ENCODE measurements at regions not wholly inside any gene's neighbourhood (a gene's known extent, or its start where the extent isn't known, plus 50 kb on each side); places are given as distances from the start of the nearest gene placed in this dataset.
"Not testable (repeated sequence)": the region's sequence is repeated elsewhere in the genome, so short reads cannot be mapped to it uniquely, and the experiment has no call there.

DNA sequence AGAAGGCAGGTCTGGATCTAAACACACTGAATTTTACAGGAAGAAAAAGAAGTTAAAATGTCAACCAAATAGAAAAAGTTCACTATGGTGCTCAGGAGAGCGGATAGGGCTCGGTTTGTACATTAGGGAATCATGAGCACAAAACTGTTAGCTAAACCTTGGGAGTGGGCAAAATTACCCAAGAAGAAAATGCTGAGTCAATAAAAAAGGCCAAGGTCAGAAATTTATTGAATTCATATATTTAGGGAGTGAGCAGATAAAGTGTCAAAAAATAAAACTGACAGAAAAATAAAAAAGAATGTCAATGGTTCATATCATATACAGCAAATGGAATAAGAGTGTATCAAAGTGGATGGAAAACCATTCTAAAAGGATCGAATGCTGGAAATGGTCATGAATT, 452.5 kb upstream of the SMIM31 start:
- no peak for DNase-seq (ENCODE audit: low read depth in 4 of 4, low spot score in 1 of 4)

DNA sequence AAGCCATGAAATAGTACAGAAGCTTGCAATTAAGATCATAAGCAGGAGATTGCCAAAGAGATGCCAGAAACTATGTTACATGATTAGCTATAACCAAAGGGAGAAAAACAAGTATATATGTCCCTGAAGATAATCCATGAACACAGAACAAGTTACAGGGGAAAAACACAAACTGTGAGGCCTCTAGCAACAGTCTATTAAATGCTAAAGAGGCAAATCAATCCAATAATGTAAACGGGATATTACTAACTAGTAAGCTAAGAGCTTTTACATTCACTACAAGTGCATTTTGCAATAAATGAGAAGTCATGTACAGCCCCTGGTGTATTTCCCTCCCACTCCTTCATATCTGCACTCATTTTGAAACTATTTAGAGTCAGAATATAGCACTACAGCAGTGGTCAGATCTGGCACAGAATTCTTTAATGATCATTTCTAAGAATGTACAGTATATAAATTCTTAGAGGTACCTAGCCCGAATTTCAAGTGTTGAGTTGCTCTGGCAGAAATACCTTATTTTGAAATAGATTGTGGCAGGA, 449.8 kb upstream of the SMIM31 start:
- no peak for DNase-seq (ENCODE audit: low read depth in 4 of 4, low spot score in 1 of 4)

DNA sequence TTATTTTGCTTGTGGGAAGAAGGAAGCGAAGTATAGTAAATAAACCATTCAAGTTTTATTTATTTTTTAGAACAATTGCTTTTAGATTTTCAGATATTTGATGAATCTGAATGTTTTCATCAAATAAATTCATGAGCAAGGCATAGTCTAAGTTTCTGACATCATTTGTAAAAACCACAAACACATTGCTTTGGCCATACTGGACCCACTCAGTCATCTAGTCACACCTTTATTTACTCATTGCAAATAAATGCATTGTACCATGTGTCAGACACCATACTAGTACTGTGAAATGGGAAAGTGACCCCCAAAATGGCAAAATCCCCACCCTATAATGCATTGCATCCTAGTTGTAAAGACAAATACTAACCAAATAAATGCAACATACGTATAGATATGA, 449.1 kb upstream of the SMIM31 start:
- DNase-seq (ENCODE audit: low read depth in 4 of 4, low spot score in 1 of 4): no peak

DNA sequence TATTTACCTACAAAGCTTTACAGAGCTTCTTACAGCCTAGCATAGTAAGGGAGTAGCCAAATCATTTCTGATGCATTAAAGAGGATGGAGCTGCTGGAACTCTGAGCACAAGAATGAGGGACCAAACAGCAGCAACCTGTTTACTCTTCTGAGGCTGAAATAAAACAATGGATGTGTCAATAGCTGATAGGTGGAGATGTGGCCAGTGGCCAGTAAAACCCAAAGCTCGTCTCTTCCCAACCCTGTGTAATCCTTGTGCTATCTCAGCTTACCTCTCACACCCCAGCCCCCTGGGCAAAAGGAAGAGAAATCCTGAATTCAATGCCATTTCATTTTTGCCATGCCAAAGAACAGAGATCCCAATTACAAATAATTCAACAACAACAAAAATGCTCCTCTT, 446.7 kb upstream of the SMIM31 start:
- DNase-seq (ENCODE audit: low read depth in 4 of 4, low spot score in 1 of 4): no peak

DNA sequence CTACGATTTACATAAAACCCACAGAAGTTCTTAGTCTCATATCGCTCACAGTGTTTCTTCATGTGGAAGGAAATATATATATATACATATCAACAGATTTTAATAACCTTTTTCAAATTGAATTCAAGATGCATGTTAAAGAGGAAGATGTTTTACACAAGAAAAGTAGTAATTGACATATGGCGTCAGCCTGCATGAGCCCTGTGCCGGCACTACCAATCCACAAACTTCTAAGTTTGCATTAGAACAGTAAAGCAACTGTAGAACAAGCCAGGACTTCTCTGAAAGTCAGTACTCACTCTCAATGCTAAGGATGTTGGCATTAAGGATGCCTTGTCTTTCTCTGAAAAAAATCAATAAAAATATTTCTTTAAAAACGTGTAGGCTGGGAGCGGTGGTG, 441.3 kb upstream of the SMIM31 start:
- no peak for DNase-seq (ENCODE audit: low read depth in 4 of 4, low spot score in 1 of 4)

DNA sequence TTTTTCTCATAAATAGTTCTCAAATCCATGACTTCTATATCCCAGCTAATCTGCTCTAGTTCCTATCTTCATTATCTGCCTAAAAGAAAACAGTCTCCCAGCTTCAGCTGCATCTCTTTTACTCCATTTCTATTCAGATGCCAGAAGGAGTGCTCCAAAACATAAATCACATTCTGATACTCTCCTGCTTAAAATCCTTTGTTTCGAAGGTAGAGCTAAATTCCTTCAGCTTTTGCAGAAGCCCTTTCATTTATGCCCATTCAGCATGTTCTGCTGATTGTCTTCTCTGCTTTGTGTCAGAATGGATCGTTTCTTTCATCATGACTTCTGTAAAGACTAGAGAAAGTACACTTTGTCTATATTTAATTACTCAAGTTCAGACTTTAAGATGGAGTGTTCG, 440.1 kb upstream of the SMIM31 start:
- DNase-seq (ENCODE audit: low read depth in 4 of 4, low spot score in 1 of 4): no peak

DNA sequence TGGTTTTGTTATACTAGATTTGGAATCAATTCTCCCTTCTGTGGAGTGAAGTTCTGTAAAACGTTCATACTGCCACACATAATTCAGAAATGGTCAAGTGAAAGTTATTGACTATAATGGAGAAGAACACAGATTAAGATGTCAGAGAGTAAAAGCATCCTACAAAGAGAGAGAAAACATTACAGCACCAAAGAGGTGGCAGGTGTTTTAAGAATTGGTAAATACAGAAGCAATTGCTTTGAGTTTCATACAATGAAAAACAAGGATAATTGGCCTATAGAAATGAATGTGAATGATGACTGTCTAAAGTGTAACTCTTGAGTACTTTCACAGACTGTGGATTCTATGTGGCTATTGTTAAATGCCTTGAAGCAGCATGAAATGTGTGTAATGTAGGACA, 435.6 kb upstream of the SMIM31 start:
- no peak for DNase-seq (ENCODE audit: low read depth in 4 of 4, low spot score in 1 of 4)

DNA sequence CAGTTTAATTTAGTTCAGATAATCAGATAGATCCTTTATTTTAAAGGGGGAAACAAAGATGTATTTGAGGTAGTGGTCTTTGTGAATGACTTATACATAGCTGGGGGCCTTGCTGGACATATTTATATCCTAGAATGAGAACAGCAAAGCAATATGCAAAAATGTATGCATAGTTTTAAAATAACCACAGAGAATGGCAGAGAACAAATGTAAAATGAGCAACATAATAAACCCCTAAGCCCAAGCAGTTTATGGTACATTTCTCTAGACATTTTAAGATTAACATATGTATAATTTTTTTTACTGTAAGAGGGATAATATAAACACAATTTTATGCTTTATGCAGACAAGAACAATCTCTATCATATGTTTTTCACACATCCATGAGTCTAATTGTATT, 434.2 kb upstream of the SMIM31 start:
- no peak for DNase-seq (ENCODE audit: low read depth in 4 of 4, low spot score in 1 of 4)

DNA sequence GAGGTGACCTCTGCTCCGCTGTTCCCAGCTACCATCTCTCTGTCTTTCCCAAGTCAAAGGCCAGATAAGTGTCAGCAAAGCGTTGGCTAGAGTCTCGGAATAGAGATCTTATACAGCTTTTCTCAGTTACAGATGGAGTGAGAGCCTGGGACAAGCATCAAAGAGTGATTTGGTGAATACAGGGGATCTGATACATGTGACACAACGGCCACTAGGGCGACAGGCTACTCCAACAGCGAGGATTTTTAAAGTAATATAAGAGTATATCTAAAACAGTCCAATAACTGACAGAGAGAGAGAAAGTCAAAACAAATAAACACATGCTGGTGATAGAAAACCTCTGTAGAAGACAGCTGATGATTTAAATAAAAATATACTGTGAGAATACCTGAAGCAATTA, 433.1 kb upstream of the SMIM31 start:
- no peak for DNase-seq (ENCODE audit: low read depth in 4 of 4, low spot score in 1 of 4)

DNA sequence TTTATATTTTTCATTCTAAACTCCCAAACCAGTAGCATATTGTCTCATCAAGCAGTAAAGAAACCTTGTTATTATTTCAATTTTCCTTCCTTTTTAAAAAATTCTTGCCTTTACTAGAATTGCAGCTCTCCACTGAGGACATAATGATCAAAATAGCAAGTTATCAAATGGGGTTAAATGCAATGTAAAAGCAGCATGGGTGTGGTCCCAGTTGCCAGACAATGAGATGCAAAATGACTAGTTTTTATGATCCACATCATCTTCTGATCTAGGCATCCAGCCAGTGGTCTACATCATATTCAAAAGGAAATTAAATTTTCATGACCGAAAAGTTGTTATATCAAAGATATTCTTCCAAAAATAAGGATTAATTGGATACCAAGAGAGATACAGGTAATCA, 427.9 kb upstream of the SMIM31 start:
- no peak for DNase-seq (ENCODE audit: low read depth in 4 of 4, low spot score in 1 of 4)

DNA sequence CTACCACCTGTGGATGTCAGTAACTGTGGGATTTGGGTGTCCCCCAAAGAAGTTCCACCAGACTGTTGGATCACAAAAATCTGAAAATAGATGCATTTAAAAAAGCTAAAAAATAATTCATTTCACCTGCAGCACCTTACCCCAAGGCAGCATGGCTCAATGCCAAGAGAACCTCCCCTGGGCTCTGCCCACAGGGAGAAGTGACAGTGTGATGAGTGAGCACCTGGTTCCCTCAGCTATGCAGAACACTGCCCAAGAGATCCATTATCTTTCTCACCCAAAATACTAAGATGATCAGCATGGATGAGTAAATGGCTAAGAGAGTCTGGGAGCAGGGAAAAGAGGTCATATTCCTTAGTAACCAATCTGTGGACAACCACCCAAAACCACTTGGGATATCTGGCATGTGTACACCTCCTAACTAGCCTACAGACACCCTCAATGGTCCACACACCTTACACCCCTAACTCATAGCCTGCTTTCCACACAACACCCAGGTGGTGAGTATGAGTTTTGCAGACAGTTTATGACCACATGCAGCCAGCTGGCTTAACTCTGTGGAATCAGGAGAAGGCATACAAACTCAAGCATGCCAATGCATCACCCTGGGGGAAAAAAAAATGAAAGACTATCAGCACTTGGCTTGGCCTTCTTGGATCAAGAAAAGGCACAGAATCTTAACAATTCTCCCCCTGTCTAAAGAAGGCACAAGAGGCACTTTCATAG, 416.5 kb upstream of the SMIM31 start:
- no peak for DNase-seq (ENCODE audit: low read depth in 4 of 4, low spot score in 1 of 4)

DNA sequence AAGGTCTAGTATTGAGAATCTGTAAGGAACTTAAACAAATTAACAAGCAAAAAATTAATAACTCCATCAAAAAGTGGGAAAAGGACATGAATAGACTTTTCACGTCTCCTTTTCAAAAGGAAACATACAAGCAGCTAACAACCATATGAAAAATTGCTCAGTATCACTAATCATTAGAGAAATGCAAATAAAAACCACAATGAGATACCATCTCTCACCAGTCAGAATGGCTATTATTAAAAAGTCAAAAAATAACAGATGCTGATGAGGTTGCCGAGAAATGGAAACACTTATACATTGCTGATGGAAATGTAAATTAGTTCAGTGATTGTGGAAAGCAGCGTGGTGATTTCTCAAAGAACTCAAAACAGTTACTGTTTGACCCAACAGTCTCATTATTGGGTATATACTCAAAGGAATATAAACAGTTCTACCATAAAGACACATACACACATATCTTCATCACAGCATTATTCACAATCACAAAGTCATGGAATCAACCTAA, 410.4 kb upstream of the SMIM31 start:
- no peak for DNase-seq (ENCODE audit: low read depth in 4 of 4, low spot score in 1 of 4)

DNA sequence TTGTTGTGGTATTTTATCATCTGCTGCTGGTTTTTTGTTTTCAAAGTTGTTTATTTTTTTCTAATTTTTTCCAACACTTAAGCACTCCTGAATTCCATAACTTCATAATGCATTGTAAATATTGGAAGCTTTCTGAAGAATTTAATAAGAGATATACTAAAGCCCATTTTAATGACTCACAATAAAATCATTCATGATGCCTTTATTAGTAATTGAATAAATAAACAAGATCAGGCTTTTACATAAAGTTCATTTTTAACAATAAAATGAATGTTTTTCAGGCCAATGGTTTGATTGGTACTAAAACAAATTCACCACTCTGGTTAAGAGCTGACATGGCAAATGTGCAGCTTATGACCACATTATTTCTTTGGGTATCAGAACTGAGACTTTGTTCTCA, 408.2 kb upstream of the SMIM31 start:
- no peak for DNase-seq (ENCODE audit: low read depth in 4 of 4, low spot score in 1 of 4)

DNA sequence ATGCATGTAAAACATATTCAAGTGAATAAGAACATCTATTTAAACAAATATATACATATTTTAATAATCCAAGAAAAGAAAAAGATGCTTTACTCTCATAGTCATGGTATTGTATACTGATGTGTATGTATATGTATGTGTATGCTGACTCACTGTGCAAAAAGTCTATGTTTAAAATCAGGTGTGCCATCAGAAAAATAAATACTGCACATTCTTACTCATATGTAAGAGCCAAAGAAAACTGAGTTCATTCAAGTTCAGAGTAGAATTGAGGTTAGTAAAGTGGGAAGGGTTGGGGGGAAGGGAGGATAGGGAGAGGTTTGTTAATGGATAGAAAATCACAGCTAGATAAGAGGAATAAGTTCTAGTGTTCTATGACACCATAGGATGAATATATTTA, 403.9 kb upstream of the SMIM31 start:
- no peak for DNase-seq (ENCODE audit: low read depth in 4 of 4, low spot score in 1 of 4)

DNA sequence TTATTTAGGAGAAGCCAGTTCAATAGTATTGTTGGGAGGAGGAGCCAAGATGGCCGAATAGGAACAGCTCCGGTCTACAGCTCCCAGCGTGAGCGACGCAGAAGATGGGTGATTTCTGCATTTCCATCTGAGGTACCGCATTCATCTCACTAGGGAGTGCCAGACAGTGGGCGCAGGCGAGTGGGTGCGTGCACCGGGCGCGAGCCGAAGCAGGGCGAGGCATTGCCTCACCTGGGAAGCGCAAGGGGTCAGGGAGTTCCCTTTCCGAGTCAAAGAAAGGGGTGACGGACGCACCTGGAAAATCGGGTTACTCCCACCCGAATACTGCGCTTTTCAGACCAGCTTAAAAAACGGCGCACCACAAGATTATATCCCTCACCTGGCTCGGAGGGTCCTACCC, 403.2 kb upstream of the SMIM31 start:
- not testable (repeated sequence) for DNase-seq (ENCODE audit: low read depth in 4 of 4, low spot score in 1 of 4)

DNA sequence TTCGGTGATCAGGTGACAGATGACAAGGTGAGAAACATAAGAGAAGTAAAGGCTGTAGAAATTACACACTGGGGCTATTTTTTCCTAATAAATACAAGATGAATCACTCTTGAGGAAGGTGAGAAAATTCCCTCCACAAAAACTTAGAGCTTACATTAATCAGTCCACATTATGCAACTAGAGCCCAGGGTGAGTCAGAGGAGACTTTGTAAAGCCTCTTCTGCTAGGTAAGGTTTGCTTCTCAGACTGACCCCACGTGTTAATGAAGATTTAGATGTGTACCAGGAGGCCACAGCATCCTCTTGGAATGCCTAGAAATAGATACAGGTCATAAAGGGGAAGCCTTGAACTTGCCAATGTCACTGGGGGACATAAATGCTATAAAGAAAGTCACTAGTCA, 396.0 kb upstream of the SMIM31 start:
- no peak for DNase-seq (ENCODE audit: low read depth in 4 of 4, low spot score in 1 of 4)

DNA sequence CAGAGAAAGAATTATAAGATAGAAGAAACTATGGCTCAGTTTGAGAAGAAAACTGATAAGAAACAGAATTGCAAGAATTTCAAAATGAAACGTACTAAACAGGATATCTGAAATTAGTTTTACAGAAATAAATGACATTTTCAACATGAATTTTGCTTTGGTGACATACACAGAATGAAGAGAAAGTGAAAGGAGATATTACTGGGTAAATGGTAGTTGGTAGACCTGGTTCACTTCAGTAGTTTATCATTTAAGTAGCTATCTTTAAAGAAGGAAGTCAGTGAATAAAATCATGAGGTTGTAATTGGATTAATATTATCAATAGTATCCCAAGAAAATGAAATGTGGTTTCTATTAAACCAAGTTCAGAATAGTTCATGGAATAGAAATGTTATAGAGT, 395.5 kb upstream of the SMIM31 start:
- DNase-seq (ENCODE audit: low read depth in 4 of 4, low spot score in 1 of 4): no peak

DNA sequence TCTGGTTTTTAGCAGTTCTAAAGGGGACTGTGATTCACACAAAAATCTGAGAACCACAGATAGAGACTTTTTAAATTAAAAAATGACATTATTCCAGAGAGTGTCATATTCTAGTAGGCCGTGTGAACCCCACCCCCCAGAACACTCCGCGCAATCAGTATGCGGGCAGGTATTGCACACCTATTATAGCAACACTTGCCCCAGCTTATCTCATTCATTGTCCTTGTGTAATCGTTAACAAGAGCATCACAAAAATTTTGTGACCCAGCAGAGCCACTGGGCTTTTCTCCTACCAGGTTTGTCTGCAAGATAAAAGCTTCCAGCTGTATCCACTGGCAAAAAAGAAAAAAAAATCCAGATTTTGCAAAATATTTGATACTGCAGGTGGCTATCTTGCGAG, 394.1 kb upstream of the SMIM31 start:
- DNase-seq (ENCODE audit: low read depth in 4 of 4, low spot score in 1 of 4): no peak

DNA sequence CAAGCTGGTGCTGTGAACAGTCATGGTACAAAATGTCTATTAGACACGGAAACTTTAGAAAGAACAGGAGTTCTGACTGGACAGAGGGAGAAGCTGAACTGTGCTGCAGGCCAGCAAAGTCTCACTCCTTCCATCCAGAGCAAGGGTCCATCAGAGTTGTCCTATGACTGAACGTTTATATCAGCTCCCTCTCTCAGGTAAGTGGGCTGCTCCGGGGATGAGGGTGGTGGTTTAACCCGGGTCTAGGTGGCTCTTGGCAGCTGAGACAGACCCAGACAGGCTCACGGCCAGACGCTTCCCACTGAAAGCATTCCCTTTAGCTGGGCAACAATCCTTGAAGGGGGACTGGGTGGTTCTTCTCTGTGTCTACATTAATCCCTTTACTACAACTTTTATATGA, 385.0 kb upstream of the SMIM31 start:
- DNase-seq (ENCODE audit: low read depth in 4 of 4, low spot score in 1 of 4): no peak

DNA sequence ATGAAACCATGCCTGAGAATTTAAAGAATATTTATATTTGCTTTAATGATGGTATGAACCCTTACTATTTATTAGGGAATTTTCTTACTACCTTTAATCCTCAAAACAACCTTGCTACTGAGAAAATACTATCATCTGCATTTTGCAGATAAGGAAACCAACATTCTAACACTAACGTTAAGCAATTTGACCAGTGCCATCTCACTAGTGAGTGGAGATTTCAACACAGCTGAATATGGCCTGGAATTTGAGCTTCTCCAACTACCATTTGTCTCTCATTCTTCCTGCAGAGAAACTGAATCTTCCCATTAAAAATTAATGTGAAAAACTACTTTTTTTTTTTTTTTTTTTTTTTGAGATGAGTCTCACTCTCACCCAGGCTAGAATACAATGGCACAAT, 380.9 kb upstream of the SMIM31 start:
- DNase-seq (ENCODE audit: low read depth in 4 of 4, low spot score in 1 of 4): no peak

DNA sequence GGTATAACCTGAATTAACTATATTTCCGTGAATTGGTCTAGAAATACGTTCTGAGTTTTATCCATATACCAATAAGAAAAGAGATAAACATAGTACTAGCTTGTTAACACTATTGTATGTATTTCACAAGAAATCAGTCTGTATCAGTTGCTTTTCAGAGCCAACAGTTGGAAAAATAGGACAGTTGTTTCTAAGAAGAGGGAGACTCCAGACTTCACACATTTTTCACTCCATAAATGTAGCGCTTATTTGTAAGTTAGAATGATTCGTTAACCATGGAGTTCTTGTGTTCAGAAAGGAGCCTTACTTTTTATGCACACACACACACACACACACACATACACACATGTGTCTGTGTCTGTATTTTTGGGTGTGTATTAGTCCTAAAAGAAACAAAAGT, 376.7 kb upstream of the SMIM31 start:
- no peak for DNase-seq (ENCODE audit: low read depth in 4 of 4, low spot score in 1 of 4)

DNA sequence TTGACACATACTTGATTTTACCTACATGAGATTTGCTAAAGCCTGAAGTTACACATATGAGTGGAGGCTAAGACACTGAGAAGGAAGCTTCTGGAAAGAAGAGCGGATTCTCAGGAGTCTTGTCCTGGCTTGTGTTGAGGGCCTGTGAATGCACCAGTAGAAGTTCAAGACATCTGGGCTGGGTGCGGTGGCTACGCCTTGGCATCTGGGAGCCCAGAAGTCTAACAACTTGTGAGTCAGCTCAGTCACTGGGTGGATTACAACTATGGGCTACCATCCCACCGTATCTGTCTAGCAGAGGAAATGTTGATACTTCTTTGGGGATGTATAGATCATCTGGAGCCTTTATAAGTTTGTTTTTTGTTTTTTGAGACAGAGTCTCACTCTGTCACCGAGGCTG, 375.6 kb upstream of the SMIM31 start:
- DNase-seq (ENCODE audit: low read depth in 4 of 4, low spot score in 1 of 4): no peak

DNA sequence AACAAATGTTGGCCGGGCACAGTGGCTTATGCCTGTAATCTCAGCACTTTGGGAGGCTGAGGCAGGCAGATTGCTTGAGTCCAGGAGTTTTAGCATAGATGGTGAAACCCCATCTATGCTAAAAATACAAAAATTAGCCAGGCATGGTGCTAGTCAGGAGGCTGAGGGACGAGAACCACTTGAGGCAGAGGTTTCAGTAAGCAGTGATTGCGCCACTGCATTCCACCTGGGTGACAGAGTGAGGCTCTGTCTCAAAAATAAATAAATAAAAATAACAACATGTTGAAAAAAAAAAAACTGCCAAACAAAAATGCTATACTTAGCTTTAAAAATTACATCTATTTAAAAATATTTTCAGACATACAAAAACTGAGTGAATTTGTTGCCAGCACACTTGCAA, 374.2 kb upstream of the SMIM31 start:
- no peak for DNase-seq (ENCODE audit: low read depth in 4 of 4, low spot score in 1 of 4)

All from stimulated activated CD4-positive, alpha-beta T cell treated with anti-CD3 and anti-CD28 coated beads, Interleukin-1b, Interleukin-23, amount 100 ng/mL, for 24 hours (primary cell).